ENCODE measurements at regions not wholly inside any gene's neighbourhood (a gene's known extent, or its start where the extent isn't known, plus 50 kb on each side); places are given as distances from the start of the nearest gene placed in this dataset.

- Histone ChIP-seq H3K9me3 (ENCODE audit: control insufficient read depth in 1 of 2, insufficient read depth in 1 of 2, low read depth in 1 of 2, low read length in 2 of 2) (no peaks in the 10 kb centered on the region), H3K4me2 (ENCODE audit: low read length) (no peak overlapping the region), H3K27me3 (ENCODE audit: insufficient read depth, low read length) (no peaks in the 10 kb centered on the region), H3K36me3 (ENCODE audit: control insufficient read depth in 1 of 2, insufficient read depth in 2 of 2, low read length in 2 of 2) (no peaks in the 10 kb centered on the region), H3K9me2 (ENCODE audit: insufficient read depth) (no peaks in the 10 kb centered on the region), H2AFZ (ENCODE audit: low read depth, low read length, poor library complexity, severe bottlenecking) (no peak overlapping the region), H3K9ac (ENCODE audit: low read length) (no peak overlapping the region), H3K27ac (ENCODE audit: low read depth, low read length) (no peak overlapping the region), H3K4me1 (ENCODE audit: control insufficient read depth in 1 of 2, insufficient read depth in 2 of 2, low read length in 2 of 2) (peaks cover 0 to 6% of the 10 kb centered on the region in 2 experiments; a peak in 1 of 4 replicates), H3K79me2 (ENCODE audit: insufficient read depth, low read length) (no peaks in the 10 kb centered on the region), H4K20me1 (ENCODE audit: insufficient read depth) (no peaks in the 10 kb centered on the region), H3K4me3 (replicated peaks in 1 of 2; ENCODE audit: low read depth in 1 of 2, low read length in 2 of 2) (no peak overlapping the region)
- TF ChIP-seq POLR2AphosphoS5 (IDR thresholded peaks at IDR 0.05; ENCODE audit: low read depth, low read length) = no peak
- TF ChIP-seq REST (IDR thresholded peaks at IDR 0.05; ENCODE audit: low read depth) = no peak
- no peak for TF ChIP-seq CBX3 (IDR thresholded peaks at IDR 0.05; ENCODE audit: low read depth)
- TF ChIP-seq SP1 (IDR thresholded peaks at IDR 0.05; ENCODE audit: low read depth) = no peak
- no peak for TF ChIP-seq YY1 (IDR thresholded peaks at IDR 0.05; ENCODE audit: extremely low read depth, insufficient replicate concordance, low read depth, low read length)
- TF ChIP-seq RAD21 (IDR thresholded peaks at IDR 0.05; ENCODE audit: low read depth) = no peak
- TF ChIP-seq SRF (IDR thresholded peaks at IDR 0.05; ENCODE audit: low read depth) = no peak
- no peak for TF ChIP-seq ZFX (IDR thresholded peaks at IDR 0.05)
- TF ChIP-seq ZBTB33 (IDR thresholded peaks at IDR 0.05; ENCODE audit: extremely low read depth, insufficient replicate concordance, low read length) = no peak
- TF ChIP-seq ZNF274 (IDR thresholded peaks at IDR 0.05; ENCODE audit: low read depth, low read length) = no peak
- TF ChIP-seq EZH2phosphoT487 (IDR thresholded peaks at IDR 0.05; ENCODE audit: borderline replicate concordance) = no peak
- TF ChIP-seq, protein P1, sequence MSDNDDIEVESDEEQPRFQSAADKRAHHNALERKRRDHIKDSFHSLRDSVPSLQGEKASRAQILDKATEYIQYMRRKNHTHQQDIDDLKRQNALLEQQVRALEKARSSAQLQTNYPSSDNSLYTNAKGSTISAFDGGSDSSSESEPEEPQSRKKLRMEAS (IDR thresholded peaks at IDR 0.05) = no peak
- TF ChIP-seq CEBPB (IDR thresholded peaks at IDR 0.05; ENCODE audit: low read depth) = no peak
- no peak for TF ChIP-seq EGR1 (IDR thresholded peaks at IDR 0.05; ENCODE audit: low read depth)
- no TSS peak for BruUV-seq (replicated peaks)
- RAD21 ChIA-PET (ENCODE audit: low non-redundant PET in 1 of 2, low total read pairs in 2 of 2, uncharacterized antibody in 2 of 2, unreplicated experiment in 2 of 2) = no interaction called here
- ATAC-seq (no peak), DNase-seq (ENCODE audit: low read depth, low spot score) (no peak)
- intact Hi-C loops (cut with micrococcal nuclease) = loop anchor here (10.0 kb wide), 1 partner anchor 795 kb away; no protein-coding TSS in a partner anchor
- CTCF ChIA-PET = interaction anchor here (1.3 kb wide), 1 partner anchor 9 kb away, joined by 5 read pairs; no protein-coding TSS in a partner anchor
- POLR2A ChIA-PET = no interaction called here
These were observed 144.1 kb upstream of the MGAT5 start for GRCh38 chr2:134109725-134110124.
